Trophoblast cell (in vitro differentiated cells and primary cell): ENCODE measurements at regions not wholly inside any gene's neighbourhood (a gene's known extent, or its start where the extent isn't known, plus 50 kb on each side); places are given as distances from the start of the nearest gene placed in this dataset.

Experiments
- DNase-seq, 2 donors: peaks; one replicate each; pipeline ENCODE4 v3.0.0-alpha.2; 2016
- H2AFZ ChIP-seq: 2 replicates; pipeline ENCODE4 v1.6.1; 2013; ENCODE audit warnings: low read length, moderate library complexity, mild to moderate bottlenecking; ENCODE audit not compliant: insufficient read depth, poor library complexity
- H2AK5ac ChIP-seq: 2 replicates; pipeline ENCODE4 v1.6.1; 2013; ENCODE audit warnings: mild to moderate bottlenecking, low read length
- H2BK120ac ChIP-seq: 2 replicates; pipeline ENCODE4 v1.6.1; 2013; ENCODE audit warnings: low read length, mild to moderate bottlenecking, moderate library complexity; ENCODE audit not compliant: insufficient read depth, poor library complexity
- H2BK12ac ChIP-seq: 2 replicates; pipeline ENCODE4 v1.6.1; 2013; ENCODE audit warnings: mild to moderate bottlenecking, low read length, moderate library complexity
- H2BK5ac ChIP-seq: 2 replicates; pipeline ENCODE4 v1.6.1; 2013; ENCODE audit warnings: low read length, low read depth, moderate library complexity, mild to moderate bottlenecking; ENCODE audit not compliant: poor library complexity
- H3K14ac ChIP-seq: 2 replicates; pipeline ENCODE4 v1.6.1; 2013; ENCODE audit warnings: mild to moderate bottlenecking, low read length
- H3K18ac ChIP-seq: 2 replicates; pipeline ENCODE4 v1.6.1; 2013; ENCODE audit warnings: mild to moderate bottlenecking, low read length
- H3K23ac ChIP-seq: 2 replicates; pipeline ENCODE4 v1.6.1; 2013; ENCODE audit warnings: low read length
- H3K27ac ChIP-seq: 2 replicates; pipeline ENCODE4 v1.5.1; 2013; ENCODE audit warnings: low read depth, mild to moderate bottlenecking, inconsistent platforms, low read length, moderate library complexity
- H3K27me3 ChIP-seq: 2 replicates; pipeline ENCODE4 v1.6.1; 2013; ENCODE audit warnings: inconsistent platforms, mild to moderate bottlenecking, low read length, moderate library complexity; ENCODE audit not compliant: insufficient read depth
- H3K36me3 ChIP-seq, 2 experiments: 1 replicate in 1 of 2; 2 replicates in 1 of 2; pipeline ENCODE4 v1.6.1; 2013; ENCODE audit warnings: low read length in 2 of 2, mild to moderate bottlenecking in 2 of 2, moderate library complexity in 1 of 2; ENCODE audit not compliant: insufficient read depth in 2 of 2, control insufficient read depth in 1 of 2
- H3K4ac ChIP-seq: 2 replicates; pipeline ENCODE4 v1.6.1; 2013; ENCODE audit warnings: low read depth, mild to moderate bottlenecking, low read length, moderate library complexity
- H3K4me1 ChIP-seq, 2 experiments: 1 replicate in 1 of 2; 2 replicates in 1 of 2; pipeline ENCODE4 v1.6.1; 2013; ENCODE audit warnings: low read length in 2 of 2, mild to moderate bottlenecking in 2 of 2, moderate library complexity in 1 of 2; ENCODE audit not compliant: insufficient read depth in 2 of 2, control insufficient read depth in 1 of 2
- H3K4me2 ChIP-seq: 2 replicates; pipeline ENCODE4 v1.6.1; 2013; ENCODE audit warnings: inconsistent platforms, mild to moderate bottlenecking, low read length, moderate library complexity
- H3K4me3 ChIP-seq: 2 replicates; pipeline ENCODE4 v1.5.1; 2013; ENCODE audit warnings: mild to moderate bottlenecking, low read depth, low read length, inconsistent platforms
- H3K79me1 ChIP-seq: one replicate; pipeline ENCODE4 v1.6.1; 2013; ENCODE audit warnings: low read length
- H3K79me2 ChIP-seq: 2 replicates; pipeline ENCODE4 v1.6.1; 2013; ENCODE audit warnings: low read length, mild to moderate bottlenecking; ENCODE audit not compliant: control insufficient read depth, insufficient read depth, poor library complexity
- H3K9ac ChIP-seq: 2 replicates; pipeline ENCODE4 v1.6.1; 2013; ENCODE audit warnings: mild to moderate bottlenecking, low read length
- H3K9me3 ChIP-seq: 2 replicates; pipeline ENCODE4 v1.6.1; 2013; ENCODE audit warnings: low read depth, mild to moderate bottlenecking, control low read depth, inconsistent platforms, low read length; ENCODE audit not compliant: insufficient read depth
- H4K12ac ChIP-seq: 2 replicates; pipeline ENCODE4 v1.6.1; 2013; ENCODE audit warnings: low read depth, mild to moderate bottlenecking, low read length, moderate library complexity
- H4K8ac ChIP-seq: 2 replicates; pipeline ENCODE4 v1.6.1; 2013; ENCODE audit warnings: low read depth, mild to moderate bottlenecking, low read length, moderate library complexity
- H4K91ac ChIP-seq: one replicate; pipeline ENCODE4 v1.6.1; 2013; ENCODE audit warnings: low read depth, mild to moderate bottlenecking, low read length, moderate library complexity
- WGBS: extraction: QIAGEN DNeasy Blood & Tissue Kit; methylation state at CpG from one replicate; pipeline ENCODE4 v1.1.7; 2013; ENCODE audit warnings: missing lambda C conversion rate; ENCODE audit not compliant: insufficient read length, insufficient coverage; ENCODE audit errors: extremely low coverage; 5-methylcytosine and 5-hydroxymethylcytosine counted together

- H2BK12ac ChIP-seq = no peak overlapping the region
- no peak overlapping the region for H2AFZ ChIP-seq
- no peaks in the 10 kb centered on the region for H3K4me1 ChIP-seq
- H3K9ac ChIP-seq = no peak overlapping the region
- H2AK5ac ChIP-seq = no peak overlapping the region
- H4K12ac ChIP-seq = no peak overlapping the region
- DNase-seq = no peak
- H2BK120ac ChIP-seq = no peak overlapping the region
- no peak overlapping the region for H3K23ac ChIP-seq
- H3K4me2 ChIP-seq = no peak overlapping the region
- no peaks in the 10 kb centered on the region for H3K79me2 ChIP-seq
- no CpG with 5 or more reads among the region's 11 CpGs for WGBS
- peaks cover 3% of the 10 kb centered on the region for H3K9me3 ChIP-seq
- no peaks in the 10 kb centered on the region for H3K36me3 ChIP-seq
- H3K4me3 ChIP-seq = no peak overlapping the region
- no peak overlapping the region for H3K18ac ChIP-seq
- no peak overlapping the region for H3K4ac ChIP-seq
- H2BK5ac ChIP-seq = no peak overlapping the region
- H3K27ac ChIP-seq = no peak overlapping the region
- H4K8ac ChIP-seq = no peak overlapping the region
- H4K91ac ChIP-seq = no peak overlapping the region
- H3K14ac ChIP-seq = no peak overlapping the region
- H3K79me1 ChIP-seq = no peaks in the 10 kb centered on the region
- H3K27me3 ChIP-seq = no peaks in the 10 kb centered on the region
Observed at GRCh38 chr2:43152741-43153647, 73.4 kb downstream of the ZFP36L2 start.

- Histone ChIP-seq H3K9ac (no peak overlapping the region), H3K9me3 (peaks cover 3% of the 10 kb centered on the region), H3K36me3 (no peaks in the 10 kb centered on the region), H2AK5ac (no peak overlapping the region), H4K8ac (no peak overlapping the region), H4K91ac (no peak overlapping the region), H3K79me1 (no peaks in the 10 kb centered on the region), H3K27me3 (no peaks in the 10 kb centered on the region), H3K4ac (no peak overlapping the region), H3K14ac (no peak overlapping the region), H3K4me1 (no peaks in the 10 kb centered on the region), H2BK120ac (no peak overlapping the region), H3K4me3 (no peak overlapping the region), H2AFZ (no peak overlapping the region), H4K12ac (no peak overlapping the region), H3K79me2 (no peaks in the 10 kb centered on the region), H3K23ac (no peak overlapping the region), H3K18ac (no peak overlapping the region), H2BK5ac (no peak overlapping the region), H3K27ac (no peak overlapping the region), H2BK12ac (no peak overlapping the region), H3K4me2 (no peak overlapping the region)
- no CpG with 5 or more reads among the region's 8 CpGs for WGBS
- no peak for DNase-seq
Observed at GRCh38 chr2:43152186-43152585, 74.2 kb downstream of the ZFP36L2 start.

- Histone ChIP-seq H3K79me1 (no peaks in the 10 kb centered on the region), H3K79me2 (no peaks in the 10 kb centered on the region), H3K18ac (no peak overlapping the region), H3K9me3 (peaks cover 3% of the 10 kb centered on the region), H3K4me3 (no peak overlapping the region), H4K91ac (no peak overlapping the region), H3K27ac (no peak overlapping the region), H2BK120ac (no peak overlapping the region), H3K14ac (no peak overlapping the region), H2BK12ac (no peak overlapping the region), H2AFZ (no peak overlapping the region), H3K23ac (no peak overlapping the region), H4K8ac (no peak overlapping the region), H3K9ac (no peak overlapping the region), H3K4me1 (no peaks in the 10 kb centered on the region), H3K4ac (no peak overlapping the region), H2BK5ac (no peak overlapping the region), H3K36me3 (no peaks in the 10 kb centered on the region), H3K27me3 (no peaks in the 10 kb centered on the region), H4K12ac (no peak overlapping the region), H3K4me2 (no peak overlapping the region), H2AK5ac (no peak overlapping the region)
- DNase-seq = no peak
- no CpG with 5 or more reads among the region's 9 CpGs for WGBS
Observed at GRCh38 chr2:43149482-43150107, 76.8 kb downstream of the ZFP36L2 start.

- H3K36me3 ChIP-seq = no peaks in the 10 kb centered on the region
- H2BK5ac ChIP-seq = no peak overlapping the region
- H3K14ac ChIP-seq = no peak overlapping the region
- no peak for DNase-seq
- no peak overlapping the region for H4K91ac ChIP-seq
- H2BK120ac ChIP-seq = no peak overlapping the region
- H2AFZ ChIP-seq = no peak overlapping the region
- H3K4me3 ChIP-seq = no peak overlapping the region
- H3K9me3 ChIP-seq = no peaks in the 10 kb centered on the region
- no peak overlapping the region for H3K4me2 ChIP-seq
- no peak overlapping the region for H2BK12ac ChIP-seq
- H3K27ac ChIP-seq = no peak overlapping the region
- H3K79me2 ChIP-seq = no peaks in the 10 kb centered on the region
- H3K27me3 ChIP-seq = no peaks in the 10 kb centered on the region
- H3K79me1 ChIP-seq = no peaks in the 10 kb centered on the region
- H3K18ac ChIP-seq = no peak overlapping the region
- H3K23ac ChIP-seq = no peak overlapping the region
- no CpG with 5 or more reads among the region's 5 CpGs for WGBS
- no peaks in the 10 kb centered on the region for H3K4me1 ChIP-seq
- no peak overlapping the region for H4K8ac ChIP-seq
- no peak overlapping the region for H3K9ac ChIP-seq
- H2AK5ac ChIP-seq = no peak overlapping the region
- H3K4ac ChIP-seq = no peak overlapping the region
- H4K12ac ChIP-seq = no peak overlapping the region
Observed at GRCh38 chr2:43146083-43146482, 80.3 kb downstream of the ZFP36L2 start.
